PC-3 (cell line): ENCODE measurements at regions not wholly inside any gene's neighbourhood (a gene's known extent, or its start where the extent isn't known, plus 50 kb on each side); places are given as distances from the start of the nearest gene placed in this dataset.

Source experiments
- ATAC-seq: fragments of 200-7000 bp; cut with Tn5 transposase; 2 replicates; pipeline ENCODE4 v1.9.1; 2020; ENCODE audit warnings: mild to moderate bottlenecking, moderate library complexity
- BruUV-seq: library from RNA; stranded (reverse); fragments of 400-500 nt; replicated peaks from 2 replicates; lab custom pipeline; 2021; lab: Mats Ljungman, UMichigan
- CTCF ChIA-PET: fragments of 300-600 bp; sonication (Branson Sonifier 250); formaldehyde crosslinking; loops from one replicate; lab custom pipeline; 2022; ENCODE audit warnings: antibody characterized with exemption; lab: Charles Lee
- POLR2A ChIA-PET: fragments of 300-600 bp; sonication (Branson Sonifier 250); formaldehyde crosslinking; loops from one replicate; lab custom pipeline; 2022; ENCODE audit warnings: antibody characterized with exemption; ENCODE audit not compliant: unreplicated experiment; lab: Charles Lee
- DNase-seq: peaks from one replicate; pipeline ENCODE4 v3.0.0-alpha.2; 2015
- H2AFZ ChIP-seq: fragments of 300-600 bp; sonication (generic); 2 replicates; pipeline ENCODE4 v1.6.0; 2016; ENCODE audit warnings: antibody characterized with exemption, low read length
- H3F3A ChIP-seq: fragments of 300-600 bp; sonication (generic); one replicate; pipeline ENCODE4 v1.6.0; 2017; ENCODE audit warnings: antibody characterized with exemption, low read length, control low read depth, mild to moderate bottlenecking; ENCODE audit not compliant: unreplicated experiment
- H3K27ac ChIP-seq: fragments of 300-600 bp; sonication (generic); 2 replicates; pipeline ENCODE4 v1.5.1; 2016; ENCODE audit warnings: mild to moderate bottlenecking, low read length
- H3K27me3 ChIP-seq: fragments of 300-600 bp; sonication (generic); 2 replicates; pipeline ENCODE4 v1.6.1; 2016; ENCODE audit warnings: low read length, mixed read lengths
- H3K36me3 ChIP-seq: fragments of 300-600 bp; sonication (generic); 2 replicates; pipeline ENCODE4 v1.6.1; 2016; ENCODE audit warnings: low read depth, mixed run types, low read length, mixed read lengths
- H3K4me1 ChIP-seq: fragments of 300-600 bp; sonication (generic); 2 replicates; pipeline ENCODE4 v1.5.1; 2016; ENCODE audit warnings: low read length; ENCODE audit not compliant: insufficient read depth
- H3K4me2 ChIP-seq: fragments of 300-600 bp; sonication (generic); 2 replicates; pipeline ENCODE4 v1.6.0; 2016; ENCODE audit warnings: low read length
- H3K4me3 ChIP-seq: fragments of 300-600 bp; sonication (generic); 2 replicates; pipeline ENCODE4 v1.5.1; 2016; ENCODE audit warnings: mild to moderate bottlenecking, low read length, mixed read lengths
- H3K79me2 ChIP-seq: fragments of 300-600 bp; sonication (generic); 2 replicates; pipeline ENCODE4 v1.6.1; 2017; ENCODE audit warnings: low read length, mixed read lengths
- H3K9ac ChIP-seq: fragments of 300-600 bp; sonication (generic); 2 replicates; pipeline ENCODE4 v1.6.0; 2016; ENCODE audit warnings: mild to moderate bottlenecking, low read length
- H3K9me2 ChIP-seq: fragments of 300-600 bp; sonication (generic); replicated peaks from 2 replicates; pipeline ENCODE4 v1.6.1; 2016; ENCODE audit warnings: mixed run types, low read length, mixed read lengths
- H3K9me3 ChIP-seq: fragments of 300-600 bp; sonication (generic); 2 replicates; pipeline ENCODE4 v1.6.1; 2016; ENCODE audit warnings: low read length, mixed read lengths
- H4K20me1 ChIP-seq: fragments of 300-600 bp; sonication (generic); 2 replicates; pipeline ENCODE4 v1.6.1; 2016; ENCODE audit warnings: low read length, mixed read lengths
- EZH2 ChIP-seq: fragments of 300-600 bp; sonication (generic); IDR thresholded peaks from one replicate; pipeline ENCODE4 v1.6.1; 2017; ENCODE audit warnings: antibody characterized with exemption, mild to moderate bottlenecking, low read length; ENCODE audit not compliant: unreplicated experiment
- EZH2phosphoT487 ChIP-seq: fragments of 300-600 bp; sonication (generic); IDR thresholded peaks from 2 replicates; pipeline ENCODE4 v1.6.1; 2018; ENCODE audit warnings: mild to moderate bottlenecking, antibody characterized with exemption, low read length, borderline replicate concordance
- intact Hi-C: fragments of 100-400 bp; cut with micrococcal nuclease; formaldehyde crosslinking; loops from 2 replicates; pipeline ENCODE4 v1.9.0; 2023
- TF ChIP-seq, protein P1 (sequence below): fragments of 300-600 bp; sonication (generic); conservative IDR thresholded peaks from 2 replicates; pipeline ENCODE4 v1.5.1; 2017; ENCODE audit warnings: antibody characterized with exemption, low read depth, mild to moderate bottlenecking, low read length

- no peak overlapping the region for H3K4me3 ChIP-seq
- POLR2A ChIA-PET = no interaction called here
- H3K9ac ChIP-seq = no peak overlapping the region
- no peaks in the 10 kb centered on the region for H3K9me3 ChIP-seq
- H3K79me2 ChIP-seq = no peaks in the 10 kb centered on the region
- H3K9me2 ChIP-seq = no peaks in the 10 kb centered on the region
- no peak overlapping the region for H3K4me2 ChIP-seq
- CTCF ChIA-PET = no interaction called here
- 0 out of 2 replicates have a peak, but pooled peaks cover 5% of the 10 kb centered on the region for H3K27me3 ChIP-seq
- no peak for DNase-seq
- H4K20me1 ChIP-seq = no peaks in the 10 kb centered on the region
- no TSS peak for BruUV-seq
- H3K4me1 ChIP-seq = no peaks in the 10 kb centered on the region
- TF ChIP-seq EZH2 (no peak), EZH2phosphoT487 (no peak)
- TF ChIP-seq, protein P1, sequence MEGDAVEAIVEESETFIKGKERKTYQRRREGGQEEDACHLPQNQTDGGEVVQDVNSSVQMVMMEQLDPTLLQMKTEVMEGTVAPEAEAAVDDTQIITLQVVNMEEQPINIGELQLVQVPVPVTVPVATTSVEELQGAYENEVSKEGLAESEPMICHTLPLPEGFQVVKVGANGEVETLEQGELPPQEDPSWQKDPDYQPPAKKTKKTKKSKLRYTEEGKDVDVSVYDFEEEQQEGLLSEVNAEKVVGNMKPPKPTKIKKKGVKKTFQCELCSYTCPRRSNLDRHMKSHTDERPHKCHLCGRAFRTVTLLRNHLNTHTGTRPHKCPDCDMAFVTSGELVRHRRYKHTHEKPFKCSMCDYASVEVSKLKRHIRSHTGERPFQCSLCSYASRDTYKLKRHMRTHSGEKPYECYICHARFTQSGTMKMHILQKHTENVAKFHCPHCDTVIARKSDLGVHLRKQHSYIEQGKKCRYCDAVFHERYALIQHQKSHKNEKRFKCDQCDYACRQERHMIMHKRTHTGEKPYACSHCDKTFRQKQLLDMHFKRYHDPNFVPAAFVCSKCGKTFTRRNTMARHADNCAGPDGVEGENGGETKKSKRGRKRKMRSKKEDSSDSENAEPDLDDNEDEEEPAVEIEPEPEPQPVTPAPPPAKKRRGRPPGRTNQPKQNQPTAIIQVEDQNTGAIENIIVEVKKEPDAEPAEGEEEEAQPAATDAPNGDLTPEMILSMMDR = no peak
- H3F3A ChIP-seq = no peaks in the 10 kb centered on the region
- H3K36me3 ChIP-seq = no peaks in the 10 kb centered on the region
- no peak overlapping the region for H3K27ac ChIP-seq
- ATAC-seq = no peak
- H2AFZ ChIP-seq = no peak overlapping the region
- intact Hi-C loops = no loop called here
Measured at GRCh38 chr3:25349095-25349494, 79.0 kb upstream of the RARB start.

DNA sequence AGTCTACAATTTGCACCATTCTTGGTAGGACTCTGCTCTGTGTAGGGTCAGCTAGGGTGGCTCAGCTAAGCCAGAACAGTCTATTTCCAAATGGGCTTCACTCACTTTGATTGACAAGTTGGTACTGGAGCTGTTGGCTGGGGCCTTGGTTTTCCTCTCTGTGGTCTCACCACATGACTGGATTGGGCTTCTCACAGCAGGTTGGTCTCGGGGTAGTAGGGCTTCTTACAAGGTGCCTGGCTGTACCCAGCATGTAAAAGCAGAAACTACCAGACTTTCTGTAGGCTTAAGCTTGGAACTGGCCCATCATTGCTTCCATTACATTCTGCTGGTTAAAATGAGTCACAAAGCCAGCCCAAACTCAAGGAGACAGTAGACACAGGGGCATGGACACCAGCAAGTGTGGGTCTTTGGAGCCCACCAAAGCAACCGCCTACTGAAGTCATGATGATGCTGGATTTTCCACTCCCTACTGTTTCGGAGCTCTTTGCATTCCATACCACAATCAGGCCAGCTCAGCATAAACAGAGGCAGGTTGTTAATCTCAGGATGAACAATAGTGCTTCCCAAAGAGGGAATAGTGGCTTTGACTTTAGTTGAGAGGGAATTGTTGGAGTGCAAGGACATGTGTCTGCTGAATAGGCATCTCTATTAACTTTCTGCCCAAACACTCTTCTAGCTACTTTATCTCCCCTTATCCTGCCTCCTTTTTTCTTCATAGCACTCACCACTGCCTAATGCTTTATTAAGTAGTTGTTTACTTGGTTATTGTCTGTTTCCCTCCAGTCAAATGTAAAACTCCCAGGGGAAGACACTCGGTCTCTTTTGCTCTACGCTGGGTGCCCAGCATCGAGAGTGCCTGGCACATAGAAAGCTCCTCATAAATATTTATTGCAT, 78.0 kb upstream of the RARB start:
- Histone ChIP-seq H3K27me3 (0 out of 2 replicates have a peak, but pooled peaks cover 5% of the 10 kb centered on the region), H4K20me1 (no peaks in the 10 kb centered on the region), H3K4me2 (no peak overlapping the region), H3K27ac (no peak overlapping the region), H3F3A (no peaks in the 10 kb centered on the region), H3K4me1 (no peaks in the 10 kb centered on the region), H3K79me2 (no peaks in the 10 kb centered on the region), H3K9me3 (no peaks in the 10 kb centered on the region), H3K9me2 (no peaks in the 10 kb centered on the region), H3K4me3 (no peak overlapping the region), H3K9ac (no peak overlapping the region), H3K36me3 (no peaks in the 10 kb centered on the region), H2AFZ (no peak overlapping the region)
- BruUV-seq = no TSS peak
- ChIA-PET CTCF (no interaction called here), POLR2A (no interaction called here)
- ATAC-seq = no peak
- intact Hi-C loops = no loop called here
- TF ChIP-seq, protein P1 = no peak
- TF ChIP-seq EZH2phosphoT487 = no peak
- TF ChIP-seq EZH2 = no peak
- no peak for DNase-seq

- Histone ChIP-seq H3K36me3 (no peaks in the 10 kb centered on the region), H3K9ac (no peak overlapping the region), H3K79me2 (no peaks in the 10 kb centered on the region), H3F3A (no peaks in the 10 kb centered on the region), H3K4me2 (no peak overlapping the region), H3K27ac (no peak overlapping the region), H3K4me1 (no peaks in the 10 kb centered on the region), H3K4me3 (no peak overlapping the region), H4K20me1 (no peaks in the 10 kb centered on the region), H2AFZ (no peak overlapping the region), H3K9me2 (no peaks in the 10 kb centered on the region), H3K9me3 (no peaks in the 10 kb centered on the region), H3K27me3 (0 out of 2 replicates have a peak, but pooled peaks cover 5% of the 10 kb centered on the region)
- ChIA-PET CTCF (no interaction called here), POLR2A (no interaction called here)
- intact Hi-C loops = no loop called here
- BruUV-seq = no TSS peak
- TF ChIP-seq EZH2phosphoT487 = no peak
- TF ChIP-seq EZH2 = no peak
- TF ChIP-seq, protein P1 = no peak
- DNase-seq (no peak), ATAC-seq (no peak)
Measured at GRCh38 chr3:25350725-25351114, 77.3 kb upstream of the RARB start.
